MM.1S (cell line): ENCODE measurements at regions not wholly inside any gene's neighbourhood (a gene's known extent, or its start where the extent isn't known, plus 50 kb on each side); places are given as distances from the start of the nearest gene placed in this dataset.

Source experiments
- DNase-seq: peaks from one replicate; pipeline ENCODE4 v3.0.0-alpha.2; 2015
- H2AFZ ChIP-seq: fragments of 300-600 bp; sonication (generic); 2 replicates; pipeline ENCODE4 v1.6.0; 2016; ENCODE audit warnings: antibody characterized with exemption, low read length
- H3F3A ChIP-seq: fragments of 300-600 bp; sonication (generic); 2 replicates; pipeline ENCODE4 v1.6.1; 2016; ENCODE audit warnings: mild to moderate bottlenecking, antibody characterized with exemption, low read length, moderate library complexity, mixed read lengths; ENCODE audit not compliant: insufficient read depth
- H3K27ac ChIP-seq: fragments of 300-600 bp; sonication (generic); 2 replicates; pipeline ENCODE4 v1.5.1; 2016; ENCODE audit warnings: mild to moderate bottlenecking, low read length
- H3K27me3 ChIP-seq: fragments of 300-600 bp; sonication (generic); replicated peaks from 2 replicates; pipeline ENCODE4 v1.6.0; 2016; ENCODE audit warnings: low read length; ENCODE audit not compliant: insufficient read depth
- H3K36me3 ChIP-seq: fragments of 300-600 bp; sonication (generic); replicated peaks from 2 replicates; pipeline ENCODE4 v1.6.1; 2016; ENCODE audit warnings: mild to moderate bottlenecking, low read length, mixed read lengths; ENCODE audit not compliant: insufficient read depth
- H3K4me1 ChIP-seq: fragments of 300-600 bp; sonication (generic); 2 replicates; pipeline ENCODE4 v1.6.1; 2016; ENCODE audit warnings: low read length, mixed read lengths
- H3K4me2 ChIP-seq: fragments of 300-600 bp; sonication (generic); 2 replicates; pipeline ENCODE4 v1.6.0; 2016; ENCODE audit warnings: low read depth, low read length
- H3K4me3 ChIP-seq: fragments of 300-600 bp; sonication (generic); 2 replicates; pipeline ENCODE4 v1.5.1; 2016; ENCODE audit warnings: low read length, mixed read lengths
- H3K79me2 ChIP-seq: fragments of 300-600 bp; sonication (generic); 2 replicates; pipeline ENCODE4 v1.6.1; 2016; ENCODE audit warnings: mixed run types, low read length, mixed read lengths
- H3K9ac ChIP-seq: fragments of 300-600 bp; sonication (generic); 2 replicates; pipeline ENCODE4 v1.6.1; 2016; ENCODE audit warnings: low read length, mixed read lengths
- H3K9me2 ChIP-seq: fragments of 300-600 bp; sonication (generic); replicated peaks from 2 replicates; pipeline ENCODE4 v1.6.1; 2016; ENCODE audit warnings: mild to moderate bottlenecking, low read length, mixed read lengths; ENCODE audit not compliant: insufficient read depth
- H3K9me3 ChIP-seq: fragments of 300-600 bp; sonication (generic); replicated peaks from 2 replicates; pipeline ENCODE4 v1.6.1; 2016; ENCODE audit warnings: mild to moderate bottlenecking, low read length, mixed read lengths; ENCODE audit not compliant: insufficient read depth
- H4K20me1 ChIP-seq: fragments of 300-600 bp; sonication (generic); 2 replicates; pipeline ENCODE4 v1.6.1; 2016; ENCODE audit warnings: mild to moderate bottlenecking, low read length, moderate library complexity, mixed read lengths; ENCODE audit not compliant: insufficient read depth
- CTCF ChIP-seq: fragments of 300-600 bp; sonication (generic); IDR thresholded peaks from 2 replicates; pipeline ENCODE4 v1.5.1; 2016; ENCODE audit warnings: antibody characterized with exemption, low read length, mixed read lengths
- EZH2 ChIP-seq: fragments of 300-600 bp; sonication (generic); optimal IDR thresholded peaks from 2 replicates; pipeline ENCODE3; 2017; ENCODE audit warnings: low read depth, mild to moderate bottlenecking, antibody characterized with exemption, low read length, mixed read lengths
- EZH2phosphoT487 ChIP-seq: fragments of 300-600 bp; sonication (generic); IDR thresholded peaks from 2 replicates; pipeline ENCODE4 v1.6.1; 2018; ENCODE audit warnings: antibody characterized with exemption, low read length

GRCh38 chr5:57042524-57042931 is 90.6 kb upstream of the MIER3 start:
- Histone ChIP-seq H3K79me2 (no peaks in the 10 kb centered on the region), H3K4me3 (no peak overlapping the region), H3F3A (no peaks in the 10 kb centered on the region), H3K27me3 (no peaks in the 10 kb centered on the region), H3K27ac (no peak overlapping the region), H3K9me2 (no peaks in the 10 kb centered on the region), H3K4me2 (no peak overlapping the region), H2AFZ (no peak overlapping the region), H3K9ac (no peak overlapping the region), H3K4me1 (no peaks in the 10 kb centered on the region), H3K9me3 (no peaks in the 10 kb centered on the region), H4K20me1 (no peaks in the 10 kb centered on the region), H3K36me3 (no peaks in the 10 kb centered on the region)
- no peak for DNase-seq
- no peak for TF ChIP-seq CTCF

- Histone ChIP-seq H3K79me2 (no peaks in the 10 kb centered on the region), H3K9ac (no peak overlapping the region), H3K9me2 (no peaks in the 10 kb centered on the region), H3K4me2 (no peak overlapping the region), H3K27ac (no peak overlapping the region), H3K36me3 (no peaks in the 10 kb centered on the region), H3F3A (no peaks in the 10 kb centered on the region), H2AFZ (no peak overlapping the region), H4K20me1 (no peaks in the 10 kb centered on the region), H3K4me1 (no peaks in the 10 kb centered on the region), H3K27me3 (no peaks in the 10 kb centered on the region), H3K9me3 (no peaks in the 10 kb centered on the region), H3K4me3 (no peak overlapping the region)
- DNase-seq = no peak
- TF ChIP-seq CTCF (no peak), EZH2phosphoT487 (no peak), EZH2 (no peak)
These were observed 102.2 kb upstream of the MIER3 start for GRCh38 chr5:57054135-57054534.

- Histone ChIP-seq H3K9me3 (no peaks in the 10 kb centered on the region), H3K36me3 (no peaks in the 10 kb centered on the region), H2AFZ (no peak overlapping the region), H3K79me2 (no peaks in the 10 kb centered on the region), H3K4me1 (no peaks in the 10 kb centered on the region), H3K9ac (no peak overlapping the region), H3K4me3 (no peak overlapping the region), H3K4me2 (no peak overlapping the region), H3K9me2 (no peaks in the 10 kb centered on the region), H3K27ac (no peak overlapping the region), H3K27me3 (no peaks in the 10 kb centered on the region), H3F3A (no peaks in the 10 kb centered on the region), H4K20me1 (no peaks in the 10 kb centered on the region)
- no peak for DNase-seq
- no peak for TF ChIP-seq CTCF
- no peak for TF ChIP-seq EZH2phosphoT487
- no peak for TF ChIP-seq EZH2
These were observed 102.7 kb upstream of the MIER3 start for GRCh38 chr5:57054671-57055070.

GRCh38 chr5:57055731-57056130 is 103.8 kb upstream of the MIER3 start:
- Histone ChIP-seq H3K4me1 (no peaks in the 10 kb centered on the region), H4K20me1 (no peaks in the 10 kb centered on the region), H3K79me2 (no peaks in the 10 kb centered on the region), H3K27me3 (no peaks in the 10 kb centered on the region), H3K4me2 (no peak overlapping the region), H2AFZ (no peak overlapping the region), H3F3A (no peaks in the 10 kb centered on the region), H3K4me3 (no peak overlapping the region), H3K9me2 (no peaks in the 10 kb centered on the region), H3K27ac (no peak overlapping the region), H3K9me3 (no peaks in the 10 kb centered on the region), H3K9ac (no peak overlapping the region), H3K36me3 (no peaks in the 10 kb centered on the region)
- no peak for DNase-seq
- TF ChIP-seq EZH2 = no peak
- TF ChIP-seq EZH2phosphoT487 = no peak
- no peak for TF ChIP-seq CTCF
